AG09309 (cell line): ENCODE measurements at regions not wholly inside any gene's neighbourhood (a gene's known extent, or its start where the extent isn't known, plus 50 kb on each side); places are given as distances from the start of the nearest gene placed in this dataset.

Source experiments
- DNase-seq: peaks from one replicate; pipeline ENCODE4 v3.0.0-alpha.2; 2010; ENCODE audit warnings: low read depth
- H3K4me3 ChIP-seq: 2 replicates; pipeline ENCODE4 v1.5.1; 2011; ENCODE audit warnings: mild to moderate bottlenecking, low read depth, low read length, moderate library complexity; ENCODE audit not compliant: control insufficient read depth
- CTCF ChIP-seq: IDR thresholded peaks from 2 replicates; pipeline ENCODE4 v1.5.1; 2011; ENCODE audit warnings: mild to moderate bottlenecking, low read depth, low read length, inconsistent platforms; ENCODE audit not compliant: insufficient read depth, control insufficient read depth; ENCODE audit errors: missing control alignments

- DNase-seq, result no peak
- no peak overlapping the region for H3K4me3 ChIP-seq
- no peak for TF ChIP-seq CTCF
Observed at GRCh38 chr6:106767271-106767670, 137.9 kb downstream of the QRSL1 start.

- TF ChIP-seq CTCF, result no peak
- no peak for DNase-seq
- H3K4me3 ChIP-seq, result no peak overlapping the region
Observed at GRCh38 chr6:106766201-106766600, 136.8 kb downstream of the QRSL1 start.

- no peak for DNase-seq
- H3K4me3 ChIP-seq, result no peak overlapping the region
- TF ChIP-seq CTCF, result no peak
Observed at GRCh38 chr6:106765496-106765895, 136.1 kb downstream of the QRSL1 start.

- no peak for DNase-seq
- no peak for TF ChIP-seq CTCF
- H3K4me3 ChIP-seq, result no peak overlapping the region
Observed at GRCh38 chr6:106764353-106764980, 135.1 kb downstream of the QRSL1 start.

GRCh38 chr6:106763361-106763760 is 134.0 kb downstream of the QRSL1 start:
- TF ChIP-seq CTCF, result no peak
- no peak for DNase-seq
- H3K4me3 ChIP-seq, result no peak overlapping the region

- no peak for DNase-seq
- TF ChIP-seq CTCF, result no peak
- H3K4me3 ChIP-seq, result no peak overlapping the region
Observed at GRCh38 chr6:106761160-106761559, 131.8 kb downstream of the QRSL1 start.

GRCh38 chr6:106759112-106759511 is 129.7 kb downstream of the QRSL1 start:
- no peak for TF ChIP-seq CTCF
- H3K4me3 ChIP-seq, result no peak overlapping the region
- no peak for DNase-seq
